ENCODE measurements at regions not wholly inside any gene's neighbourhood (a gene's known extent, or its start where the extent isn't known, plus 50 kb on each side); places are given as distances from the start of the nearest gene placed in this dataset.
"Not testable (repeated sequence)": the region's sequence is repeated elsewhere in the genome, so short reads cannot be mapped to it uniquely, and the experiment has no call there.

GRCh38 chr1:30085811-30086770 is 637.3 kb downstream of the MATN1 start:
- H3K27ac ChIP-seq (ENCODE audit: insufficient read depth, low read length, poor library complexity, severe bottlenecking): no peak overlapping the region
- no peaks in the 10 kb centered on the region for H3K4me1 ChIP-seq (ENCODE audit: control insufficient read depth, insufficient read depth, low read length, poor library complexity, severe bottlenecking)
- peaks cover 5% of the 10 kb centered on the region for H3K27me3 ChIP-seq (replicated peaks; ENCODE audit: control insufficient read depth, insufficient read depth, low read length, poor library complexity, severe bottlenecking)
- H3K9me3 ChIP-seq (ENCODE audit: control insufficient read depth, low read length): no peaks in the 10 kb centered on the region
- peak in 1 of 3 donors; percentile 5 for DNase-seq
- H3K4me3 ChIP-seq (ENCODE audit: insufficient read depth, low read depth, low read length, poor library complexity, severe bottlenecking): no peak overlapping the region
- H3K36me3 ChIP-seq (ENCODE audit: control insufficient read depth, insufficient read depth, low read length): no peaks in the 10 kb centered on the region

GRCh38 chr1:30084909-30085571 is 638.3 kb downstream of the MATN1 start:
- H3K27ac ChIP-seq (ENCODE audit: insufficient read depth, low read length, poor library complexity, severe bottlenecking): no peak overlapping the region
- H3K9me3 ChIP-seq (ENCODE audit: control insufficient read depth, low read length): no peaks in the 10 kb centered on the region
- peaks cover 5% of the 10 kb centered on the region for H3K27me3 ChIP-seq (replicated peaks; ENCODE audit: control insufficient read depth, insufficient read depth, low read length, poor library complexity, severe bottlenecking)
- H3K4me1 ChIP-seq (ENCODE audit: control insufficient read depth, insufficient read depth, low read length, poor library complexity, severe bottlenecking): no peaks in the 10 kb centered on the region
- no peak overlapping the region for H3K4me3 ChIP-seq (ENCODE audit: insufficient read depth, low read depth, low read length, poor library complexity, severe bottlenecking)
- no peaks in the 10 kb centered on the region for H3K36me3 ChIP-seq (ENCODE audit: control insufficient read depth, insufficient read depth, low read length)
- no peak for DNase-seq

- Histone ChIP-seq H3K9me3 (ENCODE audit: control insufficient read depth, low read length) (no peaks in the 10 kb centered on the region), H3K27me3 (replicated peaks; ENCODE audit: control insufficient read depth, insufficient read depth, low read length, poor library complexity, severe bottlenecking) (peaks cover 5% of the 10 kb centered on the region), H3K27ac (ENCODE audit: insufficient read depth, low read length, poor library complexity, severe bottlenecking) (no peak overlapping the region), H3K4me1 (ENCODE audit: control insufficient read depth, insufficient read depth, low read length, poor library complexity, severe bottlenecking) (no peaks in the 10 kb centered on the region), H3K4me3 (ENCODE audit: insufficient read depth, low read depth, low read length, poor library complexity, severe bottlenecking) (no peak overlapping the region), H3K36me3 (ENCODE audit: control insufficient read depth, insufficient read depth, low read length) (no peaks in the 10 kb centered on the region)
- no peak for DNase-seq
Observed at GRCh38 chr1:30083800-30084464, 639.5 kb downstream of the MATN1 start.

- H3K4me3 ChIP-seq (ENCODE audit: insufficient read depth, low read depth, low read length, poor library complexity, severe bottlenecking): no peak overlapping the region
- H3K4me1 ChIP-seq (ENCODE audit: control insufficient read depth, insufficient read depth, low read length, poor library complexity, severe bottlenecking): no peaks in the 10 kb centered on the region
- no peaks in the 10 kb centered on the region for H3K9me3 ChIP-seq (ENCODE audit: control insufficient read depth, low read length)
- H3K27me3 ChIP-seq (replicated peaks; ENCODE audit: control insufficient read depth, insufficient read depth, low read length, poor library complexity, severe bottlenecking): peaks cover 5% of the 10 kb centered on the region
- no peak for DNase-seq
- no peaks in the 10 kb centered on the region for H3K36me3 ChIP-seq (ENCODE audit: control insufficient read depth, insufficient read depth, low read length)
- H3K27ac ChIP-seq (ENCODE audit: insufficient read depth, low read length, poor library complexity, severe bottlenecking): no peak overlapping the region
Observed at GRCh38 chr1:30081379-30082102, 641.8 kb downstream of the MATN1 start.

GRCh38 chr1:30075916-30076315 is 647.5 kb downstream of the MATN1 start:
- H3K4me3 ChIP-seq (ENCODE audit: insufficient read depth, low read depth, low read length, poor library complexity, severe bottlenecking); H3K36me3 ChIP-seq (ENCODE audit: control insufficient read depth, insufficient read depth, low read length); H3K4me1 ChIP-seq (ENCODE audit: control insufficient read depth, insufficient read depth, low read length, poor library complexity, severe bottlenecking); H3K27ac ChIP-seq (ENCODE audit: insufficient read depth, low read length, poor library complexity, severe bottlenecking); H3K27me3 ChIP-seq (replicated peaks; ENCODE audit: control insufficient read depth, insufficient read depth, low read length, poor library complexity, severe bottlenecking); DNase-seq; H3K9me3 ChIP-seq (ENCODE audit: control insufficient read depth, low read length): not testable (repeated sequence)

- no peak for DNase-seq
- Histone ChIP-seq H3K9me3 (ENCODE audit: control insufficient read depth, low read length) (no peaks in the 10 kb centered on the region), H3K27ac (ENCODE audit: insufficient read depth, low read length, poor library complexity, severe bottlenecking) (no peak overlapping the region)
Observed at GRCh38 chr1:30068787-30069472, 654.5 kb downstream of the MATN1 start.

GRCh38 chr1:30064547-30064946 is 658.8 kb downstream of the MATN1 start:
- Histone ChIP-seq H3K4me3 (ENCODE audit: insufficient read depth, low read depth, low read length, poor library complexity, severe bottlenecking) (no peak overlapping the region), H3K9me3 (ENCODE audit: control insufficient read depth, low read length) (no peaks in the 10 kb centered on the region), H3K4me1 (ENCODE audit: control insufficient read depth, insufficient read depth, low read length, poor library complexity, severe bottlenecking) (no peaks in the 10 kb centered on the region), H3K27me3 (replicated peaks; ENCODE audit: control insufficient read depth, insufficient read depth, low read length, poor library complexity, severe bottlenecking) (no peaks in the 10 kb centered on the region), H3K36me3 (ENCODE audit: control insufficient read depth, insufficient read depth, low read length) (no peaks in the 10 kb centered on the region), H3K27ac (ENCODE audit: insufficient read depth, low read length, poor library complexity, severe bottlenecking) (no peak overlapping the region)
- DNase-seq: no peak

More at GRCh38 chr1:30068787-30069472, 654.5 kb downstream of the MATN1 start:
- Histone ChIP-seq H3K4me1 (ENCODE audit: control insufficient read depth, insufficient read depth, low read length, poor library complexity, severe bottlenecking) (no peaks in the 10 kb centered on the region), H3K27me3 (replicated peaks; ENCODE audit: control insufficient read depth, insufficient read depth, low read length, poor library complexity, severe bottlenecking) (no peaks in the 10 kb centered on the region), H3K4me3 (ENCODE audit: insufficient read depth, low read depth, low read length, poor library complexity, severe bottlenecking) (no peak overlapping the region), H3K36me3 (ENCODE audit: control insufficient read depth, insufficient read depth, low read length) (no peaks in the 10 kb centered on the region)

- H3K36me3 ChIP-seq (ENCODE audit: control insufficient read depth, insufficient read depth, low read length): no peaks in the 10 kb centered on the region
- no peak for DNase-seq
- no peak overlapping the region for H3K27ac ChIP-seq (ENCODE audit: insufficient read depth, low read length, poor library complexity, severe bottlenecking)
Observed at GRCh38 chr1:30063621-30064280, 659.6 kb downstream of the MATN1 start.

More at GRCh38 chr1:30063621-30064280, 659.6 kb downstream of the MATN1 start:
- Histone ChIP-seq H3K4me3 (ENCODE audit: insufficient read depth, low read depth, low read length, poor library complexity, severe bottlenecking) (no peak overlapping the region), H3K27me3 (replicated peaks; ENCODE audit: control insufficient read depth, insufficient read depth, low read length, poor library complexity, severe bottlenecking) (no peaks in the 10 kb centered on the region), H3K4me1 (ENCODE audit: control insufficient read depth, insufficient read depth, low read length, poor library complexity, severe bottlenecking) (no peaks in the 10 kb centered on the region), H3K9me3 (ENCODE audit: control insufficient read depth, low read length) (no peaks in the 10 kb centered on the region)
